ENCODE measurements at regions not wholly inside any gene's neighbourhood (a gene's known extent, or its start where the extent isn't known, plus 50 kb on each side); places are given as distances from the start of the nearest gene placed in this dataset.

DNA sequence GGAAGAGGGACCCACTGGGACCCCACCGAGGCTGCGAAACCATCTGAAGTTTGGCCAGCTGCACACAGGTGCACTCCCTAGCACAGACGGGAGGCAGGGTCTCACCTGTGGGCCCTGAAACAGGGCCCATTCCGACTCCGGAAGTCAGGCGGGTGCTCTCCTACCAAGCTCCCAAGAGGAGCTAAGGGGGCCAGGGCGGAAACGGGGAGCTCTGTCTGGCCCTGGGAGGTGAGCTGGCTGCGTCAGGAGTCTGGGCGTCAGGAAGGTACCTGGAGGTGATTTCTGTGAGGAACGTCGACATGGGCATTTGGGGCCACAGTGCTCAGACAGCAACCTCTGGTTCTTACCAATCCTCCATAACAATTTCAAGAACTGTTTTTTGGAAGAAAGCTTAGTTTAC, 411.7 kb downstream of the TCERG1L start:
- DNase-seq: no peak
- 91 to 96% methylated on average over 12 of the region's 12 CpGs for WGBS, 2 donors
- Histone ChIP-seq H3K4me1 (ENCODE audit: control insufficient read depth in 5 of 5, insufficient read depth in 5 of 5, low read length in 5 of 5) (peaks cover 0 to 7% (median 0%) of the 10 kb centered on the region in 5 donors), H3K9me3 (ENCODE audit: control insufficient read depth in 4 of 4, insufficient read depth in 3 of 4, low read length in 3 of 4) (peaks cover 0 to 2% (median 0%) of the 10 kb centered on the region in 4 donors), H3K27me3 (ENCODE audit: control insufficient read depth in 3 of 3, insufficient read depth in 3 of 3, low read length in 2 of 3) (no peaks in the 10 kb centered on the region), H3K4me3 (no peak overlapping the region), H3K9ac (ENCODE audit: insufficient read depth in 1 of 2, low read length in 2 of 2) (no peak overlapping the region), H3K36me3 (ENCODE audit: control insufficient read depth in 4 of 4, insufficient read depth in 4 of 4, low read length in 4 of 4) (no peaks in the 10 kb centered on the region), H3K27ac (ENCODE audit: low read depth in 1 of 2, low read length in 1 of 2) (no peak overlapping the region)
- no peak for ATAC-seq (ENCODE audit: insufficient read depth, low FRiP score)
- TF ChIP-seq, protein P1, sequence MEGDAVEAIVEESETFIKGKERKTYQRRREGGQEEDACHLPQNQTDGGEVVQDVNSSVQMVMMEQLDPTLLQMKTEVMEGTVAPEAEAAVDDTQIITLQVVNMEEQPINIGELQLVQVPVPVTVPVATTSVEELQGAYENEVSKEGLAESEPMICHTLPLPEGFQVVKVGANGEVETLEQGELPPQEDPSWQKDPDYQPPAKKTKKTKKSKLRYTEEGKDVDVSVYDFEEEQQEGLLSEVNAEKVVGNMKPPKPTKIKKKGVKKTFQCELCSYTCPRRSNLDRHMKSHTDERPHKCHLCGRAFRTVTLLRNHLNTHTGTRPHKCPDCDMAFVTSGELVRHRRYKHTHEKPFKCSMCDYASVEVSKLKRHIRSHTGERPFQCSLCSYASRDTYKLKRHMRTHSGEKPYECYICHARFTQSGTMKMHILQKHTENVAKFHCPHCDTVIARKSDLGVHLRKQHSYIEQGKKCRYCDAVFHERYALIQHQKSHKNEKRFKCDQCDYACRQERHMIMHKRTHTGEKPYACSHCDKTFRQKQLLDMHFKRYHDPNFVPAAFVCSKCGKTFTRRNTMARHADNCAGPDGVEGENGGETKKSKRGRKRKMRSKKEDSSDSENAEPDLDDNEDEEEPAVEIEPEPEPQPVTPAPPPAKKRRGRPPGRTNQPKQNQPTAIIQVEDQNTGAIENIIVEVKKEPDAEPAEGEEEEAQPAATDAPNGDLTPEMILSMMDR (IDR thresholded peaks at IDR 0.05; ENCODE audit: control extremely low read depth, extremely low read depth): no peak

DNA sequence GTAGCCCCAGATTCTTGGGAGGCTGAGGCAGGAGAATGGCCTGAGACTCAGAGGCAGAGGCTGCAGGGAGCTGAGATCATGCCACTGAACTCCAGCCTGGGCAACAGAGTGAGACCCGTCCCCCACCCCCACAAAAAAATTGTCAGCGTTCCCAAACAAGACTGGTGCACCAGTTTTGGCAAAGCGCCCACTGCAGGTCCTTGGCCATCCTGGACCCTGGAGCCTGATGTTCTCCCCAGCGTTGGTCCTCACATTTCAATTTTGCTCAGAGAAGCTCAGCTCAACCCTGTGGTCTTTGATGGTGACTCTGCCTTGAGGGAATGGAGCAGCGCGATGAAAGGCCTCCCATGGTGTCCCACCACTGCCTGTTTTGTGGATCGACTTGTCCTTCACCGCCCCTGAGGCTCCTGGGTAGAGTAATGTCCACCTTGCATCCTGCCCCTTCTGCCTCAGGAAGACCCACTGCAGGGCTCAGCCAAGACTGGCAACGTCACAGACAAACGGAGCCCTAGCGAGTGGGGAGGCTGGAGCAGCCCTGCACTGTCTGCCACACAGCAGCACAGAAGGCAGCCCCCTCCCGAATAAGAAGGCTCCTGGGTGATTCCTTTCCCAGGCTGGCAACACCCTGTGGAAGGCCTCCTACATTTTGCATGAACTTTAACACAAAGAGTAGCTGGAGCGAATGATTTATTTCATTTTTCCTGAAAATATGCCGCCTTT, 410.9 kb downstream of the TCERG1L start:
- Histone ChIP-seq H3K9me3 (ENCODE audit: control insufficient read depth in 4 of 4, insufficient read depth in 3 of 4, low read length in 3 of 4) (peaks cover 0 to 2% (median 0%) of the 10 kb centered on the region in 4 donors), H3K4me1 (ENCODE audit: control insufficient read depth in 5 of 5, insufficient read depth in 5 of 5, low read length in 5 of 5) (peaks cover 0 to 3% (median 0%) of the 10 kb centered on the region in 5 donors), H3K27me3 (ENCODE audit: control insufficient read depth in 3 of 3, insufficient read depth in 3 of 3, low read length in 2 of 3) (no peaks in the 10 kb centered on the region), H3K9ac (ENCODE audit: insufficient read depth in 1 of 2, low read length in 2 of 2) (no peak overlapping the region), H3K27ac (ENCODE audit: low read depth in 1 of 2, low read length in 1 of 2) (no peak overlapping the region), H3K36me3 (ENCODE audit: control insufficient read depth in 4 of 4, insufficient read depth in 4 of 4, low read length in 4 of 4) (no peaks in the 10 kb centered on the region), H3K4me3 (no peak overlapping the region)
- ATAC-seq (ENCODE audit: insufficient read depth, low FRiP score): no peak
- TF ChIP-seq, protein P1 (IDR thresholded peaks at IDR 0.05; ENCODE audit: control extremely low read depth, extremely low read depth): no peak
- whole genome bisulfite sequencing, 2 donors: 85 to 86% methylated on average over 14 of the region's 14 CpGs
- DNase-seq: no peak

DNA sequence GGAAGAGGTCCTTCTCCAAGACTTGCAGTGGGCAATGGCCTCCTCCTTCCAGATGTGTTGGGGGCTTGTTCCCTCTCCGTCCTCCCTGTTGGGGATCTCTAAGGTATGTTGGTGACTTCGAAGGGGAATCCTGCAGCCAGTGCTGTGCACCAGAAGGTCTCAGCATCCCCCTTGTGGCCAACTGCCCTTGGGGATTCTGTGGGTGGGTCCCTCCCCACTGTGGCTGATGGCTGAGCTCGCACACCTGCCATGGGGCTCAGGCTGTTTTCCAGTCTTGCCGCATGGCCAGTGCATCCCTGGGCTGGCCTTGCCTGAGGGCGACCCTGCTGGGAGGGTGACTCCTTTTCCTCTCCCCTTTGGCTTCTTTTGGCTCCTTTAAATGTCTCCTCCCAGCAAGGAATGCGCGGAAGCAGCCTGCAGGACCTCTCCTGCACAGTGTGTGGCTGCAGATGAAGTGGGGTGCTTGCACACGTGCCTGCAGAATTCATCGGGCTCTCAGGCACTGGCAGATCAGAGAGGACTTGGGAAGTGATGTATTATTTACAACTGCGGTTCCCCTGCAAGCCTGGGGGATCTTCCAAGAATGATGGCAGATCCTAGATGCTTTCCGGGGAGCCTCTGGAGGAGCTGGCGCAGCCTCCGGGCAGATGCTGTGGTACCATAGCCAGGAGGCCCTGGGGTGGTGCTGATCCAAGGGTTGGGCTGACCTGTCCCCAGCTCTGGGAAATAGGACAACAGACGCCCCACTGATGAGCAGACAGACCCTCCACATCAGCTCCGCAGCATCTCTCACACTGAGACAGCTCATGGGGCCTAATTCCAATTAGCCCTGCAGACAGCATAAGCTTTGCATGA, 410.0 kb downstream of the TCERG1L start:
- no peaks in the 10 kb centered on the region for H3K4me1 ChIP-seq (ENCODE audit: control insufficient read depth in 5 of 5, insufficient read depth in 5 of 5, low read length in 5 of 5)
- WGBS, 2 donors: 75 to 77% methylated on average over 15 of the region's 15 CpGs
- no peak overlapping the region for H3K27ac ChIP-seq (ENCODE audit: low read depth in 1 of 2, low read length in 1 of 2)
- peaks cover 0 to 2% (median 0%) of the 10 kb centered on the region in 4 donors for H3K9me3 ChIP-seq (ENCODE audit: control insufficient read depth in 4 of 4, insufficient read depth in 3 of 4, low read length in 3 of 4)
- H3K27me3 ChIP-seq (ENCODE audit: control insufficient read depth in 3 of 3, insufficient read depth in 3 of 3, low read length in 2 of 3): no peaks in the 10 kb centered on the region
- no peak overlapping the region for H3K4me3 ChIP-seq
- no peak overlapping the region for H3K9ac ChIP-seq (ENCODE audit: insufficient read depth in 1 of 2, low read length in 2 of 2)
- ATAC-seq (ENCODE audit: insufficient read depth, low FRiP score) (no peak), DNase-seq (no peak)
- no peaks in the 10 kb centered on the region for H3K36me3 ChIP-seq (ENCODE audit: control insufficient read depth in 4 of 4, insufficient read depth in 4 of 4, low read length in 4 of 4)
- TF ChIP-seq, protein P1 (IDR thresholded peaks at IDR 0.05; ENCODE audit: control extremely low read depth, extremely low read depth): no peak
